ENCODE measurements at regions not wholly inside any gene's neighbourhood (a gene's known extent, or its start where the extent isn't known, plus 50 kb on each side); places are given as distances from the start of the nearest gene placed in this dataset.

- TF ChIP-seq USF1 (IDR thresholded peaks at IDR 0.05) (no peak), TAF1 (IDR thresholded peaks at IDR 0.05; ENCODE audit: low read depth) (no peak), RAD21 (IDR thresholded peaks at IDR 0.05; ENCODE audit: low read depth) (no peak), EP300 (IDR thresholded peaks at IDR 0.05; ENCODE audit: borderline replicate concordance) (no peak), CEBPB (IDR thresholded peaks at IDR 0.05) (no peak), MAX (IDR thresholded peaks at IDR 0.05) (no peak), CREB1 (IDR thresholded peaks at IDR 0.05; ENCODE audit: low read depth) (no peak), FOXM1 (IDR thresholded peaks at IDR 0.05; ENCODE audit: borderline replicate concordance, low read depth) (no peak), EGR1 (IDR thresholded peaks at IDR 0.05) (no peak), ZBTB7A (IDR thresholded peaks at IDR 0.05; ENCODE audit: low read depth) (no peak), TEAD4 (IDR thresholded peaks at IDR 0.05) (no peak)
Observed at GRCh38 chr2:64781711-64782390, 128.1 kb upstream of the SERTAD2 start.

Data from Ishikawa (cell line).